ENCODE measurements at regions not wholly inside any gene's neighbourhood (a gene's known extent, or its start where the extent isn't known, plus 50 kb on each side); places are given as distances from the start of the nearest gene placed in this dataset.

GRCh38 chrY:17259497-17259896 is 620.5 kb downstream of the CDY2B start:
- no peak overlapping the region for H3K27ac ChIP-seq
- TF ChIP-seq, protein P1, sequence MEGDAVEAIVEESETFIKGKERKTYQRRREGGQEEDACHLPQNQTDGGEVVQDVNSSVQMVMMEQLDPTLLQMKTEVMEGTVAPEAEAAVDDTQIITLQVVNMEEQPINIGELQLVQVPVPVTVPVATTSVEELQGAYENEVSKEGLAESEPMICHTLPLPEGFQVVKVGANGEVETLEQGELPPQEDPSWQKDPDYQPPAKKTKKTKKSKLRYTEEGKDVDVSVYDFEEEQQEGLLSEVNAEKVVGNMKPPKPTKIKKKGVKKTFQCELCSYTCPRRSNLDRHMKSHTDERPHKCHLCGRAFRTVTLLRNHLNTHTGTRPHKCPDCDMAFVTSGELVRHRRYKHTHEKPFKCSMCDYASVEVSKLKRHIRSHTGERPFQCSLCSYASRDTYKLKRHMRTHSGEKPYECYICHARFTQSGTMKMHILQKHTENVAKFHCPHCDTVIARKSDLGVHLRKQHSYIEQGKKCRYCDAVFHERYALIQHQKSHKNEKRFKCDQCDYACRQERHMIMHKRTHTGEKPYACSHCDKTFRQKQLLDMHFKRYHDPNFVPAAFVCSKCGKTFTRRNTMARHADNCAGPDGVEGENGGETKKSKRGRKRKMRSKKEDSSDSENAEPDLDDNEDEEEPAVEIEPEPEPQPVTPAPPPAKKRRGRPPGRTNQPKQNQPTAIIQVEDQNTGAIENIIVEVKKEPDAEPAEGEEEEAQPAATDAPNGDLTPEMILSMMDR (conservative IDR thresholded peaks at IDR 0.05), result no peak

- H3K27ac ChIP-seq, result no peak overlapping the region
- TF ChIP-seq, protein P1 (conservative IDR thresholded peaks at IDR 0.05), result no peak
These were observed 641.6 kb downstream of the CDY2B start for GRCh38 chrY:17238406-17238805.

DNA sequence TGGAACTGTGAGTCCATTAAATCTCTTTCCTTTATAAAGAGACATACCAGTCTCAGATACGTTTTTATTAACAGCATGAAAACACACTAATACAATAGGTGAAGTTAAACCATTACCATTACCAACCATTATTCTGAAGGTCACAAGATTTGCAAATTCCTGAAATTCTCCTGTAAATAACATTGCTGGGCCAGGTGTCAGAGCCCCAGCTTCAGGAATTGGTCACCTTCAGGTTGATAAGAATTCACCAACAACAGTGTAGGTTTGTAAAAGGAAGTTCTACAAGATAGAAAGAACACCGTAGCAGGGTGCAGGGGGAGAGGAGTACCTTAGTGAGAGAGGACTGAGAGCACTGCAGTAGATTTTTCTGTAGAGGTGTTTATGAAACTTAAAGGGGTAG is 644.3 kb downstream of the CDY2B start:
- no peak overlapping the region for H3K27ac ChIP-seq
- TF ChIP-seq, protein P1 (conservative IDR thresholded peaks at IDR 0.05), result no peak

- TF ChIP-seq, protein P1 (conservative IDR thresholded peaks at IDR 0.05), result no peak
- H3K27ac ChIP-seq, result no peak overlapping the region
These were observed 646.4 kb downstream of the CDY2B start for GRCh38 chrY:17233435-17234109.

- H3K27ac ChIP-seq, result no peak overlapping the region
These were observed 648.0 kb downstream of the CDY2B start for GRCh38 chrY:17231994-17232393.

GRCh38 chrY:17223502-17223901 is 656.5 kb downstream of the CDY2B start:
- TF ChIP-seq, protein P1 (conservative IDR thresholded peaks at IDR 0.05), result no peak
- no peak overlapping the region for H3K27ac ChIP-seq

More at GRCh38 chrY:17231994-17232393, 648.0 kb downstream of the CDY2B start:
- TF ChIP-seq, protein P1 (conservative IDR thresholded peaks at IDR 0.05), result no peak

GRCh38 chrY:17202395-17202794 is 677.6 kb downstream of the CDY2B start:
- TF ChIP-seq, protein P1 (conservative IDR thresholded peaks at IDR 0.05), result no peak
- H3K27ac ChIP-seq, result no peak overlapping the region

All from VCaP (cell line).